ENCODE measurements at regions not wholly inside any gene's neighbourhood (a gene's known extent, or its start where the extent isn't known, plus 50 kb on each side); places are given as distances from the start of the nearest gene placed in this dataset.

GRCh38 chr6:15026832-15027231 is 219.0 kb upstream of the JARID2 start:
- DNase-seq (ENCODE audit: low read depth, low spot score), result no peak

- no peak for DNase-seq (ENCODE audit: low read depth, low spot score)
These were observed 218.4 kb upstream of the JARID2 start for GRCh38 chr6:15027472-15027871.

- DNase-seq (ENCODE audit: low read depth, low spot score), result no peak
These were observed 213.9 kb upstream of the JARID2 start for GRCh38 chr6:15032015-15032414.

- no peak for DNase-seq (ENCODE audit: low read depth, low spot score)
These were observed 212.0 kb upstream of the JARID2 start for GRCh38 chr6:15033850-15034203.

- DNase-seq (ENCODE audit: low read depth, low spot score), result no peak
These were observed 209.1 kb upstream of the JARID2 start for GRCh38 chr6:15036690-15037245.

GRCh38 chr6:15037253-15037652 is 208.6 kb upstream of the JARID2 start:
- no peak for DNase-seq (ENCODE audit: low read depth, low spot score)

GRCh38 chr6:15038013-15038791 is 207.7 kb upstream of the JARID2 start:
- DNase-seq (ENCODE audit: low read depth, low spot score), result no peak

GRCh38 chr6:15039136-15039535 is 206.7 kb upstream of the JARID2 start:
- DNase-seq (ENCODE audit: low read depth, low spot score), result no peak

- DNase-seq (ENCODE audit: low read depth, low spot score), result no peak
These were observed 202.9 kb upstream of the JARID2 start for GRCh38 chr6:15042938-15043337.

GRCh38 chr6:15044146-15044882 is 201.6 kb upstream of the JARID2 start:
- no peak for DNase-seq (ENCODE audit: low read depth, low spot score)

- no peak for DNase-seq (ENCODE audit: low read depth, low spot score)
These were observed 200.9 kb upstream of the JARID2 start for GRCh38 chr6:15044948-15045347.

GRCh38 chr6:15046751-15047150 is 199.1 kb upstream of the JARID2 start:
- DNase-seq (ENCODE audit: low read depth, low spot score), result no peak

GRCh38 chr6:15048367-15048766 is 197.5 kb upstream of the JARID2 start:
- DNase-seq (ENCODE audit: low read depth, low spot score), result no peak

GRCh38 chr6:15058200-15059061 is 187.4 kb upstream of the JARID2 start:
- DNase-seq (ENCODE audit: low read depth, low spot score), result no peak

- no peak for DNase-seq (ENCODE audit: low read depth, low spot score)
These were observed 184.7 kb upstream of the JARID2 start for GRCh38 chr6:15061180-15061641.

GRCh38 chr6:15061908-15062515 is 183.9 kb upstream of the JARID2 start:
- no peak for DNase-seq (ENCODE audit: low read depth, low spot score)

GRCh38 chr6:15062516-15063252 is 183.2 kb upstream of the JARID2 start:
- DNase-seq (ENCODE audit: low read depth, low spot score), result no peak

- no peak for DNase-seq (ENCODE audit: low read depth, low spot score)
These were observed 182.5 kb upstream of the JARID2 start for GRCh38 chr6:15063253-15063853.

GRCh38 chr6:15065261-15065989 is 180.4 kb upstream of the JARID2 start:
- no peak for DNase-seq (ENCODE audit: low read depth, low spot score)

Data from pulmonary artery endothelial cell (primary cell).